Adipocyte (in vitro differentiated cells): ENCODE measurements at regions not wholly inside any gene's neighbourhood (a gene's known extent, or its start where the extent isn't known, plus 50 kb on each side); places are given as distances from the start of the nearest gene placed in this dataset.

Source experiments
- DNase-seq: peaks from one replicate; pipeline ENCODE4 v3.0.0-alpha.2; 2015; ENCODE audit warnings: low read depth
- H3K27me3 ChIP-seq: replicated peaks from 2 replicates; pipeline ENCODE4 v1.7.0; 2013; ENCODE audit warnings: mild to moderate bottlenecking, low read length, moderate library complexity; ENCODE audit not compliant: control insufficient read depth, insufficient read depth
- H3K36me3 ChIP-seq: 2 replicates; pipeline ENCODE4 v1.7.0; 2013; ENCODE audit warnings: low read length, mild to moderate bottlenecking, moderate library complexity; ENCODE audit not compliant: control insufficient read depth, insufficient read depth, severe bottlenecking
- H3K4me1 ChIP-seq: 2 replicates; pipeline ENCODE4 v1.7.0; 2013; ENCODE audit warnings: mild to moderate bottlenecking, low read length, moderate library complexity; ENCODE audit not compliant: control insufficient read depth, insufficient read depth
- H3K4me3 ChIP-seq: 2 replicates; pipeline ENCODE4 v1.7.0; 2013; ENCODE audit warnings: mild to moderate bottlenecking, low read length, moderate library complexity
- H3K9ac ChIP-seq: 2 replicates; pipeline ENCODE4 v1.7.0; 2013; ENCODE audit warnings: mild to moderate bottlenecking, low read length, moderate library complexity
- H3K9me3 ChIP-seq: 2 replicates; pipeline ENCODE4 v1.7.0; 2013; ENCODE audit warnings: mild to moderate bottlenecking, low read length, moderate library complexity; ENCODE audit not compliant: control insufficient read depth

GRCh38 chr4:176902710-176903323, 110.1 kb upstream of the VEGFC start:
- H3K4me1 ChIP-seq, result peaks cover 10% of the 10 kb centered on the region
- DNase-seq, result peak; percentile 65

DNA sequence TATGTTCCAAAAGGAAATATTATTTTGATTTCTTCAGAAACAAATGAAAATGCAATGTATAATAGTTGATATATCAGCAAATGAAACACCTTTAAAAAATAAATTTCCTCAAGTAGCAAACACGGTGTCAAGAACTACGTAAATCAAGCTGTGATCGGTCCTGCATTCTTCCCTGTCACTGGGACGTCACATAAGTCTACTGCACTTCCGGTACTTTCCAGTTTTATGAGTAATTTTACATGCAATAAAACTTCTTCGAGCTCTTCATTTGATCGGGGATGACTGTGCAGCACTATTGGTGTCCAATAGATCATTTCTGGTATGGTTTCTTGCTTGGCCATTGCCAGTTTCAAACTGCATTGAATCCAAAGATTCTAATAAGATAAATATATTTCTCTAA, 114.0 kb upstream of the VEGFC start:
- Histone ChIP-seq H3K4me1 (peaks cover 10% of the 10 kb centered on the region), H3K4me3 (no peak overlapping the region), H3K36me3 (no peaks in the 10 kb centered on the region), H3K9me3 (no peaks in the 10 kb centered on the region), H3K9ac (no peak overlapping the region), H3K27me3 (no peaks in the 10 kb centered on the region)
- DNase-seq, result no peak

More at GRCh38 chr4:176902710-176903323, 110.1 kb upstream of the VEGFC start:
- Histone ChIP-seq H3K9ac (peak overlapping the region; percentile 54), H3K4me3 (peak overlapping the region; percentile 58), H3K27me3 (no peaks in the 10 kb centered on the region), H3K9me3 (no peaks in the 10 kb centered on the region), H3K36me3 (no peaks in the 10 kb centered on the region)

GRCh38 chr4:176910646-176911045, 117.9 kb upstream of the VEGFC start:
- no peak for DNase-seq
- H3K36me3 ChIP-seq, result no peaks in the 10 kb centered on the region
- no peak overlapping the region for H3K9ac ChIP-seq
- H3K4me1 ChIP-seq, result no peaks in the 10 kb centered on the region
- no peaks in the 10 kb centered on the region for H3K27me3 ChIP-seq
- H3K4me3 ChIP-seq, result no peak overlapping the region
- peaks cover 17% of the 10 kb centered on the region for H3K9me3 ChIP-seq

DNA sequence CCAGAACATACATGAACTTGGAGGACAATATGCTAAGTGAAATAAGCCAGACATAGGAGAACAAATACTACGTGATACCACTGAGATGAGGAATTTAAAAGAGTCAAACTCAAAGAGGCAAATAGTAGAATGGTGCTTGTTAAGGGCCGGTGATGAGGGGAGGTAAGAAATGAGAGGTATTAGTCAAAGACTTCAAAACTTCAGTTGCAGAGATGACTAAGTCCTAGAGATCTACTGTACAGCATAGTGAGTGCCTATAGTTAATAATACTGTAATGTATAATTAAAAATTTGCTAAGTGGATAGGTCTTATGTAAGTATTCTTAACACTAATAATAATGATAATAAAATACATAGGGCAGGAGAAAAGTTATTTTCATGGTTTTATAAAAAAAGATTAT, 126.9 kb upstream of the VEGFC start:
- H3K27me3 ChIP-seq, result no peaks in the 10 kb centered on the region
- no peaks in the 10 kb centered on the region for H3K4me1 ChIP-seq
- DNase-seq, result no peak
- H3K4me3 ChIP-seq, result no peak overlapping the region
- no peaks in the 10 kb centered on the region for H3K36me3 ChIP-seq
- peaks cover 24% of the 10 kb centered on the region for H3K9me3 ChIP-seq
- no peak overlapping the region for H3K9ac ChIP-seq

DNA sequence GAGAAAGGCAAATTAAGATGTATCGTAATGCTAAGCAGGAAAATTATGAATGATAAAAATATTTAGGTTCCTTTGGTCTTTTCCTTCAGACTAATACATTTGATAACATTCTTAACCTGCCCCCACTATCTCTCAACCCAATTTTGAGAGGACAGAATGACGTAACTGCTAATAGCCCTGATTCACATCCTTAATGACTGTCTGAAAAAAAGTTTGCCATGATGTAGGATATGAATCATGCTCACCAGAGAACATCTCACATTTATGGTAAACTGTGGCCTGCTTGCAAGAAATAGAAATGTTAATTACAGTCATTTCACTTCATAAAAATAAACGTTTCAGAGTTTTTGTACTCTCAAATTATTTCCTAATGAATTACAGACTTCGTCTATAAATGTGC, 128.0 kb upstream of the VEGFC start:
- H3K9ac ChIP-seq, result no peak overlapping the region
- H3K27me3 ChIP-seq, result no peaks in the 10 kb centered on the region
- H3K4me3 ChIP-seq, result no peak overlapping the region

DNA sequence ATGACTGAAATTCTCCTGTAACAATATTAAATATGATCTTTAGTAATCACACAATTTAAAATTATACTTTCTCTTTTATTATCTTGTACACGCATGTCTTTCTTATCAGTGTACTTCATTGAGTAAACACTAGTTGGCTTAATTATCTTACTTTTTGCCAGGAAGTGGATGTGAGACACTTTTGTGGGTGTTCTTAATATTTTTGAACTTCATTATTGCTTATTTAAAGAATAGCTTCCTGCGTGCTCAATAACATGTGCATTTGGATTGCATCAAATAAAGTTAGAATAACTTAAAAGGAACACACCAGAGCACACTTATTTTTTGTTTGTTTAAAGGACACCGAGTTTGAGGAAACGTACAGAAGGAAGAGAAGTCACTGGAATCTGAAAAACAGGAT, 128.5 kb upstream of the VEGFC start:
- H3K4me3 ChIP-seq, result no peak overlapping the region
- no peaks in the 10 kb centered on the region for H3K36me3 ChIP-seq
- DNase-seq, result no peak
- peaks cover 12% of the 10 kb centered on the region for H3K9me3 ChIP-seq
- no peaks in the 10 kb centered on the region for H3K4me1 ChIP-seq
- no peak overlapping the region for H3K9ac ChIP-seq
- H3K27me3 ChIP-seq, result no peaks in the 10 kb centered on the region

More for the DNA sequence above, 128.0 kb upstream of the VEGFC start:
- H3K4me1 ChIP-seq, result no peaks in the 10 kb centered on the region
- DNase-seq, result no peak
- no peaks in the 10 kb centered on the region for H3K36me3 ChIP-seq
- H3K9me3 ChIP-seq, result peaks cover 15% of the 10 kb centered on the region

DNA sequence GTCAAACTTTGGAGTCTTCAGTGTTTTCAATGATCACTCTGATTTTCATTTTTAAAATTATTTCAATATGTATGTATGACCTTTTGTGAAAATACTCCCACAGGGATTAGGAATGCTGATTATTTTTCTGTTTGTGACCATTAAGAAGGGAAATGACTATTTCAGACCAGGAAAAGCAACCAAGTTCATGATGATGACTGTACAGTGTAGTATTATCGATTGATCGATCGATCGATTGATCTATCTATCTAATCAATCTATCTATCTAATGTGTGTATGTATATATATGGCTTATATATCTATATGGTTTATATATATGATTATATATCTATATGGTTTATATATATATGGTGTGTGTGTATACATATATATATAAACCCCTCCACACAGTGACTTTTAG, 131.5 kb upstream of the VEGFC start:
- no peak overlapping the region for H3K9ac ChIP-seq
- peaks cover 9% of the 10 kb centered on the region for H3K4me1 ChIP-seq
- no peaks in the 10 kb centered on the region for H3K27me3 ChIP-seq
- no peak overlapping the region for H3K4me3 ChIP-seq
- no peaks in the 10 kb centered on the region for H3K9me3 ChIP-seq
- no peaks in the 10 kb centered on the region for H3K36me3 ChIP-seq
- no peak for DNase-seq

DNA sequence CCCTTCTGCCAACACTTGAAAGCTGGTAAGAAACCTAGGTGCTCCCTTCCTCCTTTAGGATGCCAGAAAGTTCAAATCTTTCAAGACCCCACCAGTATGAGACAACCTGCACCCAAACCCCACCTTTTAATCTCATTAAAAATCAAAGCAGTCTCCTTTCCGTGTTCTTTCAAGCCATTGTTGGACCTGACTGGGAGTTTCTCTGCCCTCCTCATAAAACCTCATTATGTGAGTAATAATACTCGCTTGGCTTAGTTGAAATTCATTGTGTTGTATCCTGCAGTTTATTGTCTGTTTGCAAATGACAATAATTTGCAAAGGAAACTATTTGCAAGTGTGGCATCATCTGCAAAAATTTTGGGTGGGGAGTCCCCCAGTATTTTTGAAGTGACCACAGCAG, 133.2 kb upstream of the VEGFC start:
- Histone ChIP-seq H3K4me1 (peaks cover 9% of the 10 kb centered on the region), H3K9me3 (no peaks in the 10 kb centered on the region), H3K36me3 (no peaks in the 10 kb centered on the region), H3K9ac (no peak overlapping the region), H3K4me3 (no peak overlapping the region), H3K27me3 (no peaks in the 10 kb centered on the region)
- no peak for DNase-seq

GRCh38 chr4:176927117-176927516, 134.4 kb upstream of the VEGFC start:
- no peaks in the 10 kb centered on the region for H3K36me3 ChIP-seq
- no peaks in the 10 kb centered on the region for H3K27me3 ChIP-seq
- no peak overlapping the region for H3K4me3 ChIP-seq
- H3K4me1 ChIP-seq, result peaks cover 9% of the 10 kb centered on the region
- DNase-seq, result no peak
- H3K9me3 ChIP-seq, result no peaks in the 10 kb centered on the region
- H3K9ac ChIP-seq, result no peak overlapping the region

- Histone ChIP-seq H3K27me3 (no peaks in the 10 kb centered on the region), H3K9ac (no peak overlapping the region), H3K36me3 (no peaks in the 10 kb centered on the region), H3K9me3 (no peaks in the 10 kb centered on the region), H3K4me3 (no peak overlapping the region), H3K4me1 (peaks cover 9% of the 10 kb centered on the region)
- peak; percentile 89 for DNase-seq
Observed at GRCh38 chr4:176927664-176928063, 134.9 kb upstream of the VEGFC start.

DNA sequence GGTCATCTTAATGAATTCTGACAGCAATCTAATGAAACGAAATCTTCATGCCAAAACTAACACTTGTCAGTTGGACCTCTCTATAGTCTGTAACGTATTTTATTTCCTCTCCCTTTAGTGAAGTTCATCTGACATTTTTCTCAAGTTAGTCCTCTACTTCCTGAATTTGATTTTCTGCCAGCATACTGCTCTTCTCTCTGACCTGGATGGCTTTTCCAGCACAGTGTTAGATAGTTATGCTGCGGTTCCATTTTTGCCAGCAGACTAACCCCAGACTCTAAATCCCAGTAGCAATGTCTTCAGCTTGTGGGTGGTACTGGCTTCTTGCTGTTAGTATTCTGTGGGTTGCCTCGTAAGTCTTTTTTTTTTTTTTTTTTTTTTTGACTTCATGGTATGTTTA, 146.7 kb upstream of the VEGFC start:
- H3K4me1 ChIP-seq, result no peaks in the 10 kb centered on the region
- no peak overlapping the region for H3K4me3 ChIP-seq
- DNase-seq, result peak; percentile 42
- no peak overlapping the region for H3K9ac ChIP-seq
- H3K27me3 ChIP-seq, result no peaks in the 10 kb centered on the region
- H3K36me3 ChIP-seq, result no peaks in the 10 kb centered on the region
- H3K9me3 ChIP-seq, result no peaks in the 10 kb centered on the region

GRCh38 chr4:176945334-176945733, 152.6 kb upstream of the VEGFC start:
- peak; percentile 12 for DNase-seq
- no peaks in the 10 kb centered on the region for H3K27me3 ChIP-seq
- H3K4me1 ChIP-seq, result peaks cover 5% of the 10 kb centered on the region

More at GRCh38 chr4:176945334-176945733, 152.6 kb upstream of the VEGFC start:
- no peak overlapping the region for H3K9ac ChIP-seq
- no peaks in the 10 kb centered on the region for H3K9me3 ChIP-seq
- H3K4me3 ChIP-seq, result no peak overlapping the region
- no peaks in the 10 kb centered on the region for H3K36me3 ChIP-seq
